UCSD-AML1 (cell line): ENCODE measurements at regions not wholly inside any gene's neighbourhood (a gene's known extent, or its start where the extent isn't known, plus 50 kb on each side); places are given as distances from the start of the nearest gene placed in this dataset.

ENCODE experiments used
- DNase-seq: peaks from one replicate; lab custom pipeline; 2025; ENCODE audit not compliant: unreplicated experiment; lab: John Stamatoyannopoulos, UW

DNA sequence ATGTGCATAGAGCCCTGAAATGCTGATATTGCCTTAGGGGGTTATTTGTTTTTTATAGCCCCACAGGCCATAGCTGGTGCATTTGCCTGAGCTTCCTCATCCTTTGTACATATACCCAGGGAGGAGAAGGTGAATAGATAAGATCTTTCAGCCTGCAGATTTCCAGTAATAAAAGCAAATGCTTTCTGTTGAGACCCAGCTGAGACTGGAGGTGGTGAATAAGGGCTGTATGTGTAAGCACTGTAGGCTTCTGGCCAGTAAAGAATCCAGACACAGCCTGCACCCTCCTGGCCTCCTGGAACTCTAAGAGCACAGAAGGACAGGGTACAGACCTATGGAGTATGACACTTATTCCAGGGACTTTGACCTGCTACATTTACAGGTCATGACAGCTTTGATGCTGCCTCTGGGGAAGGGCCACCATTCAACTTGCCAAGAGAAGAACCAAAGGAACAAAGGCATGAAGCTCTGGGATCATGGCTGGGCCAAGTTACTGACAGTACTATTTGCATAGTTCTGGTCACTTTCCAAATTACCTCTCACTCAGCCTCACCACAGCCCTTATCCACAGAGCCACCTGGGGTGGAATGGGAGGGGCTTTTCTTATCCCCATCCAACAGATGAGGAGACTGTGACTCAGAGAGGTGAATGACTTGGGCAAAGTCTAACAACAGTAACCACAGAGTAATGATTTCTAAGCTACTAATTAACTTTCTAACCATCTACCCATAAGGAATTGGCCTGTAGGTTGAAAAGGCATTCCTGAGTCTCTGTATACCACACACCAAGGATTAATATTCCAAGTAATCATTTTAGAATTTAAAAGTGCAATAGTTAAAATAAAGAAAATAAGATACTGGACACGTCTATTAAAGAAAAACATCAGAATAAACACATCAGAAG, 604.5 kb upstream of the KLF4 start:
- DNase-seq: no peak

DNA sequence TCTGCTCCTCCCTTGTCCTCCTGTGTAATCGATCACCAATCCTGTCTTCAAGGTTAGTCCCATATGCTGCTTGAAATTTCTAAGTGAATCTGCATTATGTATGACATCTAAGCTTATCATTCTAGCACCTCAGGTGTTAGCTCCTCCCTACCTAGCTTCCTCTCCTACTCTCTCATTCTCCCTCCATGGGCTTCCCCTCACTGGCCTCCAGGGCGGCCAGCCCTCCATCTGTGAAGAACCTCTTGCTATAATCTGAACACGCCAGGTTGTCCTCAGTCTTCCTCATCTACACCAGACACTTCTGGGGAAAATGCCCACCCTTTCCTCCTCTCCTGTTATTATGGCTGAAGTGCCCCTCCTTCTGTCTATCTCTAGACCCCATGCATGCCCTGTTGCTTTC, 599.3 kb upstream of the KLF4 start:
- no peak for DNase-seq

DNA sequence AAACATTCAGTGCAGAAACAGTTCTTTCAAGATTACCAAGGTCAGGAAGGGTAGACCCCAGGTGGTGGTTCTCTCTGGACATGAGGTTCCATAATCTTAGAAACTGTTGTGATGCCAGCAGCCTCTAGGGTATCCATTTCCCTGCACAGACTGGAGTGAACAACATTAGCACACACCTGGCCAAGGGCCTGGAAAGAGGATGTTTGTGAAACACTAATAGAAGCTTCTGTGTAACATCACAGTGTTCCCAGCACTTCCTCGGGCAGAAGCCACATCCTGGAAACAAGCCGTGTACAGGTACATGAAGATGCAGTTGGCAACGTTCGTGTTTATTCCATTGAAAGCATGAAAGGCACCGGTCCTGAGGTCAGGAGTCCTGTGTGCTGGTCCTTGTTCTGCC, 598.2 kb upstream of the KLF4 start:
- no peak for DNase-seq

DNA sequence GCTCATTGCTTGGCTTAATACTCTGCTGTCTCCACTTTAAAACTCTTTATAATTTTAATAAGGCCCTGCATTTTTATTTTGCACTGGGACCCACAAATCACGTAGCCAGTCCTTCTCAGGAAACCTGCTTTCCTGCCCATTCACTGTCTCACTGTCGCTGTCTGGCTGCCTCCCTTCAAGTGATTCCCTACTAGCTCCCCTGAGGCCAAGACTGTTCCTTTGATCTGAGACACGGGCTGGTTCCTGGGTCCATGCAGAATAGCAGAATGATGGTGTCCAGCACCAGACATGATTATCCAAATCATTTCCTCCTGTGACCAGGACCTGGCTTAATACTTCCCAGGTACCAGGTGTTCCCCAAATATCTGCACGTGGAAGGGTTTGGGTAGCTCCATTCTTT, 597.1 kb upstream of the KLF4 start:
- DNase-seq: no peak

DNA sequence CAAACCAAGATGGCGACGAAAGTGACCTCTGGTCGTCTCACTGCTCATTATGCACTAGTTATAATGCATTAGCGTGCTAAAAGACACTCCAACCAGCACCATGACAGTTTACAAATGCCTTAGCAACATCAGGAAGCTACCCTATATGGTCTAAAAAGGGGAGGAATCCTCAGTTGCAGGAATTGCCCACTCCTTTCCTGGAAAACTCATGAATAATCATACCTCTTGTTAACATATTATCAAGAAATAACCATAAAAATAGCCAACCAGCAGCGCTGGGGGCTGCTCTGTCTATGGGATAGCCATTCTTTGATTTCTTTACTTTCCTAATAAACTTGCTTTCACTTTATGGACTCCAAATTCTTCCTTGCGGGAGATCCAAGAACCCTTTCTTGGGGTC, 595.7 kb upstream of the KLF4 start:
- DNase-seq: no peak

DNA sequence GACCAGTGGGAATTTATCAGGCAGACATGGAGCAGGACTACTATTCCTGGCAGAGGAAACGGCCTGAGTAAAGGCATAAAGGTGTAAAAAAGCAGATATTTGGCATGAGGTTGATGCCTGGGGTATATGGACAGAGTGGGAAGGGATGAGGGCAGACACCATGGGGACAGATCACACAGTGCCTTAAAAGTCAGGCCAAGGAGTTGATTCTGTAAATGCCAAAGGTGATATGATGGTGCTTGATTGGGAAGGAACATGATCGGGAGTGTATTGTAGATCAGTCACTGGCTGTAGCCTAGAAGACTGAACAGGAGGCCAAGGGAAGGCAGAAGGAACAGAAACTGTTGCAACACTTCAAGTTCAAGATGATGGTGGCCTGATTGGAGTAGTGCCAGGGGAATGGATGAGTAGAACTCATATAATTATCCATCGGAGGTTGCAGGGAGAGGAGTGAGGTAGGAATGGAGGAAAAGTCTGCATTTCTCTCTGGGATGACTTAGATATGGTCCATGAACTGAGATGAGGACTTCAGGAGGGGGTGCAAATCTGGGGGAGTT, 594.3 kb upstream of the KLF4 start:
- no peak for DNase-seq

DNA sequence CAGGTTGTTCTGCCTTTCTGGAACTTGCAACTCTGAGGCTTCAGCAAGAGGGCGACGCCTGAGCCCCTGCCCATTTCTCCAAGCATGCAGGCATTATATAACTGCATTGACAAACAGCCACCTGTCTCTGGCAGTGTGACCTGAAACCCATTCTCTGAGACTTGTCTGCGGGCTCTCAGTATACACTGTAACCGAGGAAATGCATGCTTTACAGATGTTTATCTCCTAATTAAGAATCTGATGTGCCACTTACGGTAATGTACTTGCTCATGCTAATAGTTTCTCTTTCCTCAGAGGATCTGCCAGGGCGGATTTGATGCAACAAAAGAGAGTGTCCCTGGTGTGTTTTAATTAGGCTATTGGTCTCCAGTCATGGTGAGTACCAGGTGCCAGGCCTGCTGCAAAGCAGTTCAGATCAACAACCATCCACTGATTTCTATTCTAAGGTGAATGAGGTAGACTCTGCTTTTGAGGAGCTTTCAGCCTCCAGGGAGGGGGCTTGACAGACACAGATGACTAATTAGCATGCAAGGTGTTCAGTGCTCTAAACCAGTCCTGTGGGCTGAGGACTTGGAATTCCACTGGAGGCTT, 593.7 kb upstream of the KLF4 start:
- no peak for DNase-seq

DNA sequence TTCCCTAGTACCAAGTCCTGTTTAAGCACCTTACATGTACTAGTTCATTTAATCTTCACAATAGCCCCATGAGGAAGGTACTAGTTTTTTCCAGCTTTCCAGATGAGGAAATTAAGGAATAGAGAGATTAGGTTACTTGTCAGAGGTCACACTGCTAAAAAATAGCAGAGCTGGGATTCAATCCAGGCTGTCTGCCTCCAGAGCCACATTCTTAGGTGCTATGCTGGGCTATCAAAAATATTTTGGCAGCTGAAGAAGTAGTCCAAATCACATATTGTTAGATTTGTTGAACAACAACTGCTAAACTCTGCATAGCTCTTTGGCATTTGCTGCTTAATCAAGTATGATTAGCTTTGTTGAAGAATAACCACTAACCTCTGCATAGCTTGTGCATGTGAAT, 591.5 kb upstream of the KLF4 start:
- no peak for DNase-seq

DNA sequence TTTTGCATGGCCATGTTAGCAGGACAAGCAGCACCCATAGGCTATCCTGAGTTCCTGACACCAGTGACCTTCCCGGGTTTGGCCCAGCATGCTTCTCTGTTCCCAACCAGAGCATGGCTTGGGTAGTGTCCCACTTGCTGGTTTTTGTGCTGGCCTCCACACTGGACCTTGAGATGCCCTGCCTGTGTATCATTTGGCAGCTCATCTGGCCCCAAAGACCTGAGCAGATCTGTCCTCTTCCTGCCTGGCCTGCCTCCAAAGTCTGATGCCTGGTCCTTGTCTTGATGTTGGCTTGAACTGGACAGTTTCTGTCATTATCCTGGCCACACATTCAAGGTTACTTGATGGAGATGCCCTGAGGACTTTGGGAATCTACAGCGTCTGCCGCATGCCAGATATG, 590.7 kb upstream of the KLF4 start:
- no peak for DNase-seq

DNA sequence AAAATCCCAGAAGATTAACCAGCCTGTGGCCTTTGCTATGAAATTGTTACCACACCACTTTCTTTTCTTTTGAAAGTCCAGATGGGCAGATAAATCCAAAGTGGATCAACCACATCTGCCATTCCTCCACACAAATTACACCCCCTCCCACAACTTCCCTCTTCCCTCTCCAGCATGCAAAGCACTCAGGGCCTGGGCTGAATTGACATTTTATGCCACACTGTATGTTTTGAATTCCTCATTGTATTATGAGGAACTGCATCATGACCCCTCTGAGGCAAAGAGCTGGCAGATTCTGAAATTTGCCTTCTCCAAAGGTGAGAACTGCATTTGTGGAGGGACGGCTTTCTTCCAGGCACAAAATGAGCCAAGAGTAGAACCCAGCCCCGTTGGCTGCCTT, 589.2 kb upstream of the KLF4 start:
- no peak for DNase-seq

DNA sequence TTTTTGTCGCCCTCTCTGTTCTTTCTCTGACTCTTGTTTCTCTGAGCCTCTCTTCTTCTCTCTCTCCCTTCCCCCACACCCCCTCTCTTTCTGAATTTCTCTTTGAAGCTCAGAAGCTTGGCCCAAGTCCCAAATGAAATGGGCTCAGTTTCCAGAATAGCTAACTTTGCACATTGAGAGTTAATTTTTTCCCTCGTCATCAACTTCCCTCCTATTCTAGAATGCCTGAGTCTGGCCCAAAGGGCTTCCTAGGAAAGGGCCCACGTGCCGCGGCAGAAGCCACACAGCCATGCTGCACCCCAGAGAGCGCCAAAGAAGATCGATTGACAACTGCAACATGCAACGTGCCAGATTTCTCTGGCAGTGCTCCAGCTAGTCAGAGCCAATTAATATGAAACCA, 588.8 kb upstream of the KLF4 start:
- no peak for DNase-seq

DNA sequence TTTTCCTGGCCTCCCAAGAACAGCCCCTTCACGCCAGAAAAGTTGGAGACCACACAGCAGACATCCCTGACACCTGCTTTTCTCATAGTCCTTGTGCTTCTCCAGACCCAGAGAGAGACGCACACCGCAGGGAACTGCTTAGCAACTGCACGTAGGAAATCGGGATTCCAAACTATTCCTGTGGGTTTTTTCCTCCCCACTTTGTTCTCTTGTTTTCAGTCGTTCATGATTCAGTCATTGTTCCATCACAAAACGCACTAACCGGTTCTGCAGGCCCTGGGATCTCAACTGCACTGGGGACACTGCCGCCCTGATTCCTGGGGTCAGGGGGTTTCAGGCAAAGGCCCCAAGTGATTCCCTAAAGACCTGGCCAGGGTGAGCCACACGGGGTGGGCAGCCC, 588.0 kb upstream of the KLF4 start:
- no peak for DNase-seq

DNA sequence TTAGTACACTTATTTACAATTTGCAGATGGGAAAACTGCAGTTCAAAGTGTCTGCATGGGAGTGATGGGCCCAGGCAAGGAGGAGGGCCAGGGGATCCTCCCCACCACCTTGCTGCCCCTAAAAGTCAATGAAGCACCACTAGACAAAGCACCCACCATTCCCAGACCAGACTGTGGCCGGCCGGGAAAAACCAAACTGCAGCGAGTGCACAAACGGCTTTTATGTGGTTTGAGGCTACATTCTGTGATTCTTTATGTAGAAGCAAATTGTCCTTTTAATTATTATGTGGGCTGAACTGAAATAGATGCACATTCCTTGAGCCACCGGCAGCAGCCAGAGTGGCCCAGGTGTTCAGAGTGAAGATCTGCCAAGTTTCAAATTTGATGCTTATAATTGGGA, 585.3 kb upstream of the KLF4 start:
- DNase-seq: no peak

DNA sequence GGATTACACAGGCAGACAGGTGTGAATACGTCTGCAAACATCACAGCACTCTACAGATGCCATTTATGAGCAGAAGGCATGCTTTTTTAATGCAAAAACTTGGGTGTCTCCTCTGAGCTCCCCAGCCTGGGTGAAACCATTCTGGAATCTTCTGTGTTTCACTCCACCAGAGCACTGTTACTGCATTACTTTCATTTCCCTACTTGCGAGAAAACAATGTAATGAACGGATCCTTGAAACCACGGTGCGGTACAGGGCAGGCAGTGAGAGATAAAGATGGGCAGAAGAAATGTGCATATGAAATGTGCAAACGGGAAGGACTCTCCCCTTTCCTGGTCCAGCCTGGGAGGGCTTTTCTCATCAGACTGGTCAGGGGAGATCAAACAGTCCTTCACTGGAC, 584.3 kb upstream of the KLF4 start:
- no peak for DNase-seq

DNA sequence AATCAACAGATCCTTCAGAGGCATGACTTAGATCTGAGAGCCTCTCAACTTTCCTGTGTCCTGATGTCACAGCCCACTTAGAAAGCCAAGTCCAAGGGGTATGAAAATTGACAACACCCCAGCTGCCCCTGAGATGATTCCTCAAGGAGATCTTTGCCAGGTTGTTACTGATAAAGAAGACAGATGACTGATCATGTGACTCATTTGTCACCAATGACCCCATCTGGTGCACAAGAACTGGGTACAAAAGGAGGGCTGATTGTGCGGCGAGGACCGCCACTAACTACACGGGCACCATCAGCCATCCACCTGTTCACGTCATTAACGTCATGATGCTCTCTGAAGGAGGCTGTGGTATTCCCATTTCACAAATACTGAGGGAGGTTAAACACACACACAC, 583.2 kb upstream of the KLF4 start:
- DNase-seq: no peak

DNA sequence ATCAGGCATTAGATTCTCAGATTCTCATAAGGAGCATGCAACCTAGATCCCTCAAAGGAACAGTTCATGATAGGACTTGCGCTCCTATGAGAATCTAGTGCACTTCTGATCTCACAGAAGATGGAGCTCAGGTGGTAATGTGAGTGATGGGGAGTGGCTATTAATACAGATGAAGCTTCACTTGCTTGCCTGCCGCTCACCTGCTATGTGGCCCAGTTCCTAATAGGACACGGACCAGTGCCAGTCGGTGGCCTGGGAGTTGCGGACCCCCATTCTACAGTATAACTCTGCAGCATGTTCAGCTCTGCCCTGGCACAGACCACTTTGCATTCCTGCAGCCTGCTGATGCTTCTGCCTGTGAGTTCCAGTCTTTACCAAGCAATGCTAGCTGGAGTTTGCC, 581.3 kb upstream of the KLF4 start:
- no peak for DNase-seq

DNA sequence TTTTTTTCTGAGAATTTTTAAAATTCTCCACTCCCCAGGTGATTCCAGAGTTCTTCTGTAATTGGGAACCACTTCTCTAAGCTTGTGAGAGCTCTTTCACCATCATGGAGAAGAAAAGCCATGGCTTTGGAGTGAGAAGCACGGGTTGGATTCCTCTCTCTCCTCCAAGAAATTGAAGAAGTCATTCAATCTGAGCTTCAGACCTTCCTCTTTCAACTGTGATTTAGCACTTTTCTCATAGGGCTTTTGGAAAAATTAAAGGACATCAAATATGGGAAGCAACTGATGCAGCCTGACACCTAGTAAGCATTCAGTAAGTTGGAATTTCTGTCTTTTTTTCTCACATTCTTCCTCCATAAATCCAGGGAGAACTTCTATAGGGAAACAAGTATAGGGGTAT, 580.4 kb upstream of the KLF4 start:
- no peak for DNase-seq

DNA sequence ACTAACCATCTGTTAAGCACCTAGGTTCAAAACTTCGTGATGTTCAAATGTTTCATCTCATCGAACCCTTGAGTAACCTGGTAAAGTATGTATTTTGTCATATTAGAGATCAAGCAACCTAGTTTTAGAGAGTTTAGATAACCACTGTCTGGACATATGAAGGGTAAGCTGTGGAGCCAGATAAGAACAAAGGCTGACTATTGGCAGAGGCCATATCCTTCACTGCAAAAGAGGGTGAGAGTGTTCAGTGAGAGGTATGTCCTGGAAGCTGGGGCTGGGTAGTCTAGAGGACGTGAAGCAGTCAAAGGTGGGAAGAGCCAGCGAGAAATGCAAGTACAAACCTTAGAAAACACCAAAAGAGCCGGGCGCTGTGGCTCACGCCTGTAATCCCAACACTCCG, 573.1 kb upstream of the KLF4 start:
- DNase-seq: no peak

DNA sequence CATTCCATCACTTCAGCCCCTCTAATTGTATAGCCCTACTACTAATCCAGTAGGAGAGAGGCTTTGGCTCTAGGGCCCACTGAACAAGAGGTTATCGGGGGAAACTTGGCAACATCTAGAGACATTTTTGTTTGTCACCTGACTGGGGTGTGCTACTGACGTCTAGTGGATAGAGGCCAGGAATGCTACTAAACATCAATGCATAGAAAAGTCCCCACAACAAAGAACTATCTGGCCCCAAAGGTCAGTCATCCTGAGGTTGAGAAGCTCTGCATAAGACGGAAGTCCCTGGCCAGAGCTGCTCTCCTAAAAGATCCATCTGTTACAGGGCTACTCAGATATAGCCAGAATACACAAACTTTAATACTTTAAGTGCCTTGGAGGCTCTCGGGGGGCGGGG, 570.6 kb upstream of the KLF4 start:
- no peak for DNase-seq

DNA sequence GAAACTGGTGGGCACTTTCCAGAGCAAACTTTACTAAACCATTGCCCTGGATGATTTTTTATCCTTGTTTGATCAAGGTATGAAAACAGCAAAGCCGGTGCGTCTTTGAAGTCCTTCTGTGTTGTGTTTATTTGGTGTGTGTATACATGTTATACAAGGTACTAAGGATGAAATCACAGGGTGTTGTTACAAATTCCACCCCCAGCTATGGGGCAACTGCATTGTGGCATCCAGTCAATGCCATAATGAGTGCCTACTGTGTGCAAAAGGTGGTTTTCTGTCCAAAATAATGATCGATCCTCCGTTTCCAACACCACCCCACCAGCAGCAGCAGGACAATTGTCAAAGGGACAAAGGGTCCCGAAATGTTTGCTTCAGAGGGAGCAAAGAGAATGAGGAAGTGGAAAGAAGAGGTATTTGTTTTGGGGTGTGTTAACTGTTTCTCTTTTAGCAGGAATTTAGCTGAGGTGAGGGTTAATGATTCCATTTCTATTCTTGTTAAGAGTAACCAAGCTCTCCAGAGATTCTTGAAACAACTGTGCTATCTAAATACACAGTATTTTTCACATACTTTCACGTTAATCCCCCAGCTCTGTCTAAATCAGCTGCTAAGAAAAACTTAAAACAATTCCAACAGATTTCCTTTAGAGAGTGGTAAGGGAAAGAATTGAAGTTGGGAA, 568.7 kb upstream of the KLF4 start:
- no peak for DNase-seq

DNA sequence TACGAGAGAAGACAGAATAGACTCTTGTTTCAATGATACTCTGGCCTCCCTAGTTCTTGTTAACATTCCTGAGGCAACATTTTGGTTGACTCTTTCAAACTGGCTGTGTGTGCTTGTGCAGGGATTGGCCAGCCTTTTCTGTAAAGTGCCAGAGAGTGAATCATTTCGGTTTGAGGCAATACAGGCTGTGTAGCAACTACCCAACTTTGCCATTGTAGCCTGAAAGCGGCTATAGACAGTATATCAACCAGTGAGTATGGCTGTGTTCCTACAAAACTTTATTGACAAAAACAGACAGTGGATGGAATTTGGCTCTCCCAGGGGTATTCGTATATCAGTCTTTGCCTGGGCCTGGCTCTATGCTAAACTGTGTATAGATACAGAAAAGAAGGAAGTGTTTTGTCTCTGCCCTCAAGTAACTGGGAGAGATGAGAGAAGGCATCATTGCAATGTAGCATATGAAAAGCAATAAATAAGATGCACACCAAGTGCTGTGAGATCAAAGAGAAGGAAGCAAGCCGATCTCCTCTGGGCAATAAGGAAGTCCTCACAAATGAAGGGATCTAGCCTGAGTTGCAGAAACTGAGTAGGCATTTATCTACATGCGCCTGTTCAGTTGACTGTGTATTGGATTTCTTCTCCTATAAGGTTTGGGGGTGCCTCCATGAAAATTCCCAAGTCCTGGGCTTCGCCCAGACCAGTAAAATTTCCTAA, 568.0 kb upstream of the KLF4 start:
- DNase-seq: no peak
